Body of pancreas (tissue), 4 donors: ENCODE measurements at regions not wholly inside any gene's neighbourhood (a gene's known extent, or its start where the extent isn't known, plus 50 kb on each side); places are given as distances from the start of the nearest gene placed in this dataset.

Experiments
- CTCF ChIP-seq, 7 experiments: fragments of 450-650 bp in 4 of 7; fragments of 200-600 bp in 3 of 7; sonication (generic) in 3 of 7; IDR thresholded peaks; one replicate each; pipeline ENCODE4 v1.5.1; 2016 to 2019; ENCODE audit warnings: antibody characterized with exemption in 7 of 7
- POLR2A ChIP-seq, 3 donors: fragments of 450-650 bp; IDR thresholded peaks; one replicate each; pipeline ENCODE4 v1.6.1; 2016; ENCODE audit warnings: antibody characterized with exemption in 3 of 3, mild to moderate bottlenecking in 2 of 3

GRCh38 chr9:82080265-82080664 is 91.7 kb downstream of the SPATA31D1 start:
- TF ChIP-seq POLR2A (IDR thresholded peaks at IDR 0.05) (no peak), CTCF (IDR thresholded peaks at IDR 0.05) (no peak)
